Keratinocyte (primary cell): ENCODE measurements at regions not wholly inside any gene's neighbourhood (a gene's known extent, or its start where the extent isn't known, plus 50 kb on each side); places are given as distances from the start of the nearest gene placed in this dataset.

Experiments
- EZH2 ChIP-seq: IDR thresholded peaks from one replicate; pipeline ENCODE4 v1.6.1; 2012; ENCODE audit warnings: inconsistent platforms, mild to moderate bottlenecking, low read length, moderate library complexity
- TF ChIP-seq, protein P1 (sequence below), 3 experiments: IDR thresholded peaks in 1 of 3; conservative IDR thresholded peaks in 1 of 3; optimal IDR thresholded peaks in 1 of 3; 2 replicates in 2 of 3; 3 replicates in 1 of 3; pipeline versions ENCODE3 to v1.5.1; 2011; ENCODE audit warnings: low read length in 3 of 3, mild to moderate bottlenecking in 3 of 3, moderate library complexity in 2 of 3, control low read depth in 1 of 3, inconsistent platforms in 1 of 3; ENCODE audit not compliant: insufficient read depth in 2 of 3; ENCODE audit errors: extremely low read depth in 1 of 3

GRCh38 chr12:127667131-127667685 lies 599.8 kb upstream of the TMEM132C start:
- TF ChIP-seq, protein P1, sequence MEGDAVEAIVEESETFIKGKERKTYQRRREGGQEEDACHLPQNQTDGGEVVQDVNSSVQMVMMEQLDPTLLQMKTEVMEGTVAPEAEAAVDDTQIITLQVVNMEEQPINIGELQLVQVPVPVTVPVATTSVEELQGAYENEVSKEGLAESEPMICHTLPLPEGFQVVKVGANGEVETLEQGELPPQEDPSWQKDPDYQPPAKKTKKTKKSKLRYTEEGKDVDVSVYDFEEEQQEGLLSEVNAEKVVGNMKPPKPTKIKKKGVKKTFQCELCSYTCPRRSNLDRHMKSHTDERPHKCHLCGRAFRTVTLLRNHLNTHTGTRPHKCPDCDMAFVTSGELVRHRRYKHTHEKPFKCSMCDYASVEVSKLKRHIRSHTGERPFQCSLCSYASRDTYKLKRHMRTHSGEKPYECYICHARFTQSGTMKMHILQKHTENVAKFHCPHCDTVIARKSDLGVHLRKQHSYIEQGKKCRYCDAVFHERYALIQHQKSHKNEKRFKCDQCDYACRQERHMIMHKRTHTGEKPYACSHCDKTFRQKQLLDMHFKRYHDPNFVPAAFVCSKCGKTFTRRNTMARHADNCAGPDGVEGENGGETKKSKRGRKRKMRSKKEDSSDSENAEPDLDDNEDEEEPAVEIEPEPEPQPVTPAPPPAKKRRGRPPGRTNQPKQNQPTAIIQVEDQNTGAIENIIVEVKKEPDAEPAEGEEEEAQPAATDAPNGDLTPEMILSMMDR (optimal IDR thresholded peaks at IDR 0.05 in 1 of 3, IDR thresholded peaks at IDR 0.05 in 1 of 3, conservative IDR thresholded peaks at IDR 0.05 in 1 of 3; ENCODE audit: extremely low read depth in 1 of 3, insufficient read depth in 2 of 3, low read length in 3 of 3) = no peak
- TF ChIP-seq EZH2 = no peak
